ENCODE measurements at regions not wholly inside any gene's neighbourhood (a gene's known extent, or its start where the extent isn't known, plus 50 kb on each side); places are given as distances from the start of the nearest gene placed in this dataset.

DNA sequence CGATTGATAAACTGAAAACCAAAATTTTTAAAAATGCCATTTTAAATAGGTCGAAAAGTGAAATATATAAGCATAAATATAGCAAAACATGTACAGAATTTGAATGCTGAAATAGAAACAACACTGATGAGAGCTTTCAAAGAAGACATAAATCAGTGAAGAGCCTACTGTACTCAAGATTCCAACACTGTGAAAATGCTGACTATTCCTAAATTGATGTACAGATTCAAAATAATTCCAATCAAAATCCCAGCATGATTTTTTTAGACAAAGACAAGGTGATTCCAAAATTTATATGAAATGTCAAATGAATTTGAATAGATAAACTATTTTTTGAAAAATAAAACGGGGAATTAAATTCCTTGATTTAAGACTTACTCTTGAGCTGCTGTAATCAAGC, 1010.4 kb downstream of the TBC1D22A start (continued):
- TF ChIP-seq ZNF518A (tag by site-specific recombination; conservative IDR thresholded peaks at IDR 0.05; ENCODE audit: low read depth), result no peak
- TF ChIP-seq ZNF596 (tag by site-specific recombination; IDR thresholded peaks at IDR 0.05), result no peak
- no peak for TF ChIP-seq ZBTB48 (tag by site-specific recombination; IDR thresholded peaks at IDR 0.05)
- no peak for TF ChIP-seq PRDM2 (tag by site-specific recombination; IDR thresholded peaks at IDR 0.05; ENCODE audit: borderline replicate concordance)
- no peak for TF ChIP-seq ZNF580 (tag by site-specific recombination; IDR thresholded peaks at IDR 0.05)
- no peak for TF ChIP-seq ZBTB44 (tag by site-specific recombination; IDR thresholded peaks at IDR 0.05)
- no peak for TF ChIP-seq ZNF248 (tag by site-specific recombination; IDR thresholded peaks at IDR 0.05)
- TF ChIP-seq ZNF302 (tag by site-specific recombination; IDR thresholded peaks at IDR 0.05; ENCODE audit: low read depth), result no peak
- TF ChIP-seq ZNF239 (tag by site-specific recombination; IDR thresholded peaks at IDR 0.05), result no peak

- Histone ChIP-seq H3K27ac (ENCODE audit: extremely low read depth, low read depth, low read length) (no peak overlapping the region), H3K4me1 (ENCODE audit: control insufficient read depth, insufficient read depth, low read length) (no peaks in the 10 kb centered on the region), H3K9me3 (ENCODE audit: control insufficient read depth, insufficient read depth, low read depth, low read length) (no peaks in the 10 kb centered on the region), H3K4me3 (ENCODE audit: low read depth, low read length) (no peak overlapping the region), H3K36me3 (ENCODE audit: control insufficient read depth in 2 of 2, insufficient read depth in 1 of 2, low read length in 2 of 2) (no peaks in the 10 kb centered on the region)
- POLR2A ChIA-PET, result no interaction called here
- CTCF ChIA-PET, result no interaction called here
- no peak for TF ChIP-seq ZNF692 (tag by site-specific recombination; IDR thresholded peaks at IDR 0.05)
- TF ChIP-seq ZNF366 (tag by site-specific recombination; conservative IDR thresholded peaks at IDR 0.05), result no peak
- no peak for TF ChIP-seq ZFP3 (tag by site-specific recombination; IDR thresholded peaks at IDR 0.05; ENCODE audit: low read depth)
- TF ChIP-seq ZNF624 (tag by site-specific recombination; IDR thresholded peaks at IDR 0.05), result no peak
- TF ChIP-seq ZXDB (tag by site-specific recombination; IDR thresholded peaks at IDR 0.05), result no peak
- no peak for TF ChIP-seq ZNF658 (tag by site-specific recombination; IDR thresholded peaks at IDR 0.05)
- TF ChIP-seq ZNF701 (tag by site-specific recombination; IDR thresholded peaks at IDR 0.05), result no peak
- TF ChIP-seq ZNF311 (tag by site-specific recombination; IDR thresholded peaks at IDR 0.05; ENCODE audit: borderline replicate concordance), result no peak
- TF ChIP-seq ZNF157 (tag by site-specific recombination; IDR thresholded peaks at IDR 0.05), result no peak
- no peak for TF ChIP-seq ZNF174 (tag by site-specific recombination; IDR thresholded peaks at IDR 0.05)
- TF ChIP-seq ZFP69B (tag by site-specific recombination; IDR thresholded peaks at IDR 0.05), result no peak
- TF ChIP-seq ZNF292 (tag by site-specific recombination; IDR thresholded peaks at IDR 0.05; ENCODE audit: borderline replicate concordance, low read depth), result no peak
- TF ChIP-seq GLIS1 (tag by site-specific recombination; IDR thresholded peaks at IDR 0.05), result no peak
Observed at GRCh38 chr22:47769652-47770051, 1007.2 kb downstream of the TBC1D22A start.
